HG02938 (cell line): ENCODE measurements at regions not wholly inside any gene's neighbourhood (a gene's known extent, or its start where the extent isn't known, plus 50 kb on each side); places are given as distances from the start of the nearest gene placed in this dataset.

Experiments used
- ATAC-seq: cut with Tn5 transposase; IDR thresholded peaks from one replicate; pipeline ENCODE4 v1.9.1; 2021; ENCODE audit warnings: mild to moderate bottlenecking, moderate library complexity; ENCODE audit not compliant: unreplicated experiment

GRCh38 chr20:24718277-24718676 is 230.8 kb upstream of the CST7 start:
- ATAC-seq: no peak

DNA sequence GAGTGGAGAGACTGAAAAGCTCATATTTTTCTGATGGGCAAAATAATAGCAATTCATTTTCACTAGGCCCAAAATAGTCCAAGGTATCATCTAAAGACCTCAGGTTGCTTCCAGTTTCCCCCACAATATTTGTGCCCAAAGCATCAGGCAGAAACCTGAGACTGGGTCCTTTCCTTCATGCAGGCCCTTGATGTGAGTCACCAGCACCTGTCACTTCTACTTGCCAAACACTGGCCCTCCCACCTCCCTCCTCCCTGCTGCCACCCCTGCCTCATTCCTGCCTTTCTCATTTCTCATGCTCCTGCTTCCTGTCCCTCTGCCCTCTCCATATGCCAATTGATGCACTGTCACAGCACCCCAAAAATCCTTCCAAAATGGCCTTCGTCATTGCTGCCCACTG is 230.4 kb upstream of the CST7 start:
- ATAC-seq: no peak

GRCh38 chr20:24720957-24721356 is 228.1 kb upstream of the CST7 start:
- no peak for ATAC-seq

DNA sequence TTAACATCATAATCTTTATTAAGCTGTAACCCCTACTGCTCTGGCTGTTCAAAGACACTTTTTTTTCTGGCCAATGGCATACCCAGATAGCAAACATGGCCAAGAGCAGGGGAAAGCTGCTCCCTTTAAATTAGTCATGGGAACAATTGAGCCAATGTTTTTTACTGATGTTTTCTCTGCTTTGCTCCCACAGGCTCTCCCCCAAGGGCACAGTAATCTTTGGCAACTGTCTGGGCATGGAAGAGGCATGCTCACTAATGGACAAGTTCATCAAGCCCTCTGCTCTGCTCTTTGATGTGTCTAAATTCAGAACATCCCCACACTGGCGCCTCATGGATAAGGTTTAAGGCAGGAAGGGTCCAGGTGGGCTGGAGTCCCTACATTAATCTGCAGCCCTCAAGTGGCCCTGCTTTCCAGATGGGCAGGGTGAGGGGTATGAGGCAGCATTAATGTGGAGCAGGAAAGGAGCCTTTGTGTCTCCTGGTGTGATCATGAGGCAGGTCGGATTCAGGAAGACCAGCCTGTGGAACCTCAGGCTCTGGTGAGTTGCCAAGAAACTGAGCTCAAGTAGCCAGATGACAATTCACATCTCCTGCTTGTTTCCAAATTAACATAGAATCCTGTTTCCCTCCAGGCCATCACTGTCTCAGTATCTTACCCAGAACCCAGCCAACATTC is 227.0 kb upstream of the CST7 start:
- no peak for ATAC-seq

DNA sequence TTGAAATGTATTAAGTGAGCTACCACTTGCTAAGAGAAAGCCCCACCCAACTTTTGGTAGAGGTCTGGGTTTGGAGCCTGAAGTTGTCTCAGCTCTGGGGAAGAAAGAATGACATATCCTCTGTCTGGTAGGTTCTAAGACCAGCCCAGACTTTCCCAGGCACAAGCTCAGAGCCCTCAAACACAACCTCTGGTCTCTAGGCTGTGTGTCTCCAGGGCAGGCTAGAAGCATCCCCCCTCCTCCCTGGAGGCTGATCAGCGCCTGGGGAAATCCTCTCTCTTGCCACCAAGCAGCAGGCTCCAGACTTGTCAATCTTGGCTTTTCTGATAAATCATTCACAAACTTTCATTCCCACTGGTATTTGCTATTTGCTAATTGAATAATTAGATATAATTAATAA is 226.5 kb upstream of the CST7 start:
- ATAC-seq: no peak

GRCh38 chr20:24723186-24723585 is 225.9 kb upstream of the CST7 start:
- ATAC-seq: no peak

DNA sequence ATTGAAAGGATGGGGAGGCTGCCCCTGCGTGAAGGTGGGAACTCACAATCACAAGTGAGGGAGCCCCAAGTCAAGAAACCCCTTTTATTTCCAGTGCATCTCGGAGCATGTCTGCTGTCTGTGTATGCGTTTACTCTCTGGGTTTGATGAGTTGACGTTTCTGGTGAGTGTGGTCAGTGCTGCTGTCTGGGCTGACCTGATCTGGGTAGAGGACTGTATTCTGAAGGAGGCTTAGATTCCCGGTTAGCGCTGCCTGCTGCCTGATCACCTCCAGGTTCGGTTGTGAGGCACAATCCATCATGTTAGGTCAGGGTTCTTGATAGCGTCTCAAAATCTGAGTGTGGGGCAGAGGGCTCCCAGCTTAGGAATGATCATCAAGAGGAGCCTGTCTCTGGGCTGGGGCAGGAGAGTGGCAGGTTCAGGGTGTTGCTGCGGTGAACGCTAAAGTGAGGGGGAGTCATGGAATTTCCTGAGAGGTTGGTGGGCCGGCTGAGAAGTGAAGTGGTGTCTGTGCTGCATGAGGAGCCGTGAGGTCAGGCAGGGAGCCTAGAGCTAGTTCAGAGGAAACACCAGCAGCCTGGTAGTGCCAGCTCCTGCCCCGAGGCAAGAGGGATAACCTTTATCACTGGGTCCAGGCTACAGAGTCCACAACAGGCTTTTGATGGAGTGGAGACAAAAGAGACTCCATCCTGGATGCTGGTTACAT is 225.3 kb upstream of the CST7 start:
- no peak for ATAC-seq

DNA sequence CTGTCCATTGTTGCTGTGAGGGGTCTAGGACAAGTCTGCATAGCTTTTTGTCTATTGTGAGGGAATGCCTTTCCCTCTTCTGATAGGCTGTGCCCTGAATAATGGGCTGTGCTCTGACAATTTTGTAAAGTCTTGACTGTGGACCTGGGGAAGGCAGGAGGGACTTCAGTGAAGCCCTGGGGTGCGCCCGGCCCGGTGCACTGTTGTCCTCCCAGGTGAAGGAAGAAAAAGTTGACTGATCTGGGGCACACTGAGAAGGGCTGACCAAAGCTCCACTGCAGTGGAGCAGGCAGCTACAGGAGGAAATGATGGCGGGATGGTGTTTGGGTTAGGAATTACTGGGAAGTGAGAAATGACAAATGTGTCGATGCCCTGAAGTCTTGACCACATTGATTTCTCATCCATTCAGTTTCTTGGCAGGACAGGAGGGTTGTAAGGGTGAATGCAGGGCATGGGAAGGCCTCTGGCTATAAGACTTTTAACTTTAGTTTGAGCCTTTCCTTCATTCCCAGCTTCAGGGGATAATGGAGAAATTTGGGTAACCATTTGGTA is 224.0 kb upstream of the CST7 start:
- ATAC-seq: no peak

GRCh38 chr20:24727795-24728194 is 221.3 kb upstream of the CST7 start:
- no peak for ATAC-seq

DNA sequence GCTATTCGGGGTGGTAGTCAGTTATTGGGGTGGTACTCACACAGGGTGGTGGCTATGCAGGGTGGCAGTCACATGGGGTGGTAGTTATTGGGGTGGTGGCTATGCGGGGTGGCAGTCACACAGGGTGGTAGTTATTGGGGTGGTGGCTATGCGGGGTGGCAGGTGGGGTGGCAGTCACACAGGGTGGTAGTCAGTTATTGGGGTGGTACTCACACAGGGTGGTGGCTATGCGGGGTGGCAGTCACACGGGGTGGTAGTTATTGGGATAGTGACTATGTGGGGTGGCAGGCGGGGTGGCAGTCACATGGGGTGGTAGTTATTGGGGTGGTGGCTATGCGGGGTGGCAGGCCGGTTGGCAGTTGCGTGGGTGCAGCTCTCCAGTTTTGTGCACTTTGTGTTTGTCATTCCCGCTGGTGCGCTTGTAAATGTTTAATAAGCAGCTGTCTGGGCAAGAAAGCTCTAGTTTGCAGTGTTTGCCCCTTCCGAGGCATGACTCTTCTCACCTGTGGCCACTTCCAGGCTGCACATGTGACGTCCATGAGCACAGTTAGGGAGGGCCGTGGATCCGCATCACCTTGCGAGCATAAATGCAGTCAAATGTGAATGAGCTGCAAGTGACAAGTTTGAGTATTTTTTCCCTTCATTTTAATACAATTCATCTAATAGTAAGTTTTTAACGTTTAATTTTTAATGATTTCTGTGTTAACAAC is 219.0 kb upstream of the CST7 start:
- ATAC-seq: no peak

DNA sequence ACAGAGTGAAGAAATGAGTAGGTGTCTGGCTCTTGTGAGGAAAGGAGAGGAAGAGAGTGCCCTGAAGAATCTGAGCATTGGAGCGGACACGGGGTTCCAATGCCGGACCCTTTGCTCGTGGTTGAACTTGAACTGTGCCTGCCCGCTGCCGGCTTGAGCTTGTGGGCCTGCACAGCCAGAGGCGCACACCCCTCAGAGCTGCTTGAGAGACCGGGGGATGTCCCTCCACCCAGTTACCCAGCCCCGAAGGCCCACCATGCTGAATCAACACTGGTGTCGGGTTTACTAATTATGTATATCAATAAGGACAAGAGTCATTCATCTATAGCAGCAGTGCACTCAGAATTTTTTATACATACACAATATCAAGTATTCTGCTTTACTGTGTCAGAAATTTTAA is 218.3 kb upstream of the CST7 start:
- no peak for ATAC-seq

GRCh38 chr20:24731312-24731711 is 217.8 kb upstream of the CST7 start:
- no peak for ATAC-seq

GRCh38 chr20:24732076-24732475 is 217.0 kb upstream of the CST7 start:
- no peak for ATAC-seq

DNA sequence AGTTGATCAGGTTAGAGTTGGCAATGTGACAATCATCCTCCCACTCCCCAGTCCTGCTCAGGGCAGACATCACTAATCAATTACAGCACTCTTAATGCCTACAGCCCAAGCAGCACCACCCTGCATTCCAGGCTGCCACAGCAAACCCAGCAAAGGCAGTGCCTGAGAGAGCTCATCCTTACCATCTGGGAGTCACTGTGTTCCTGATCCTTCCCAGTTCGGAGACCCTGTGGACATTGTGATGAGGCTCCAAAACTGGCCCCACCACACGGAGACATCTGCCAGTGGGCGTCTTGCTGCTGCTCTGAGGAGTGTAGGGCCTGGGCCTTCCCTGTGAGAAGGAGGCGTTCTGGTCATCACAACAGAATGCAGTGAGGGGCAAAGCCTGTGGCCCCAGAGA is 216.5 kb upstream of the CST7 start:
- no peak for ATAC-seq

GRCh38 chr20:24733416-24733815 is 215.7 kb upstream of the CST7 start:
- no peak for ATAC-seq

- ATAC-seq: no peak
These were observed 214.9 kb upstream of the CST7 start for GRCh38 chr20:24734139-24734538.

GRCh38 chr20:24735263-24735662 is 213.8 kb upstream of the CST7 start:
- no peak for ATAC-seq

- no peak for ATAC-seq
These were observed 212.8 kb upstream of the CST7 start for GRCh38 chr20:24736131-24736843.

GRCh38 chr20:24736844-24737211 is 212.2 kb upstream of the CST7 start:
- ATAC-seq: no peak

DNA sequence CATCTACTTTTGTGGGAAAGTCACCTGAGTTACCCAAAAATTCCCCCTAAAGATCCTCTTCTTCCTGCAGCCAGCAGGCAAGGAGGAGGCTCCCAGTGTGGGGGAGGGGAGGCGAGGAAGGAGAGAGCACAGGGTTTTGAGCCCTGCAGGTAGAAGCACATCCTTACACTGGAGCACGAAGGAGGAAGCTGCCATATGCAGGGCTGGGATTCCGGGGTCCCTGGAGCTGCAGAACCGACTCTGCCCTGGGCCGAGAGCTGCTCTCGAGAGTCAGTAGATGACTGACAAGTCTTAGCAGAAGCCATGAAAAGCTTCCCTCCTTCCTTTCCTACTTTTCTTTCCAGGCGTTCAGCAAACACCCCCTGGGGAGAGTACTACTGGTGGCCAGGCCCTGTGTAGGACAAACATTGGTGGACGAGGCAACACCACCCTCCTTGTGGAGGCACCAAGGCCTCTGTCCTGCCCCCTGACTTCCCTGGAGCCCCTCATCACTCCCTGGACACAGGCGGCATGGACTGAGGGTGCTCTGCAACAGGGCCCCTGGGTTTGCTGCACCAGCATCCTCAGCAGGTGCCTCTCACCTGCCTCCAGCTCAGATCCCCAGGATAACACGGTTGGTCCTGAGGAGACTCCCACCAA is 211.7 kb upstream of the CST7 start:
- no peak for ATAC-seq
